Mucosa of gallbladder (tissue), 1 donor: ENCODE measurements at regions not wholly inside any gene's neighbourhood (a gene's known extent, or its start where the extent isn't known, plus 50 kb on each side); places are given as distances from the start of the nearest gene placed in this dataset.
A peak's percentile ranks its signal among the peaks of the same experiment; 100 is the strongest.
"Not testable (repeated sequence)": the region's sequence is repeated elsewhere in the genome, so short reads cannot be mapped to it uniquely, and the experiment has no call there.

Experiments
- DNase-seq: peaks from one replicate; pipeline ENCODE4 v3.0.0-alpha.2; 2020; ENCODE audit warnings: low spot score
- donor health status: DM: no; HTN: no; CAD: no.

DNA sequence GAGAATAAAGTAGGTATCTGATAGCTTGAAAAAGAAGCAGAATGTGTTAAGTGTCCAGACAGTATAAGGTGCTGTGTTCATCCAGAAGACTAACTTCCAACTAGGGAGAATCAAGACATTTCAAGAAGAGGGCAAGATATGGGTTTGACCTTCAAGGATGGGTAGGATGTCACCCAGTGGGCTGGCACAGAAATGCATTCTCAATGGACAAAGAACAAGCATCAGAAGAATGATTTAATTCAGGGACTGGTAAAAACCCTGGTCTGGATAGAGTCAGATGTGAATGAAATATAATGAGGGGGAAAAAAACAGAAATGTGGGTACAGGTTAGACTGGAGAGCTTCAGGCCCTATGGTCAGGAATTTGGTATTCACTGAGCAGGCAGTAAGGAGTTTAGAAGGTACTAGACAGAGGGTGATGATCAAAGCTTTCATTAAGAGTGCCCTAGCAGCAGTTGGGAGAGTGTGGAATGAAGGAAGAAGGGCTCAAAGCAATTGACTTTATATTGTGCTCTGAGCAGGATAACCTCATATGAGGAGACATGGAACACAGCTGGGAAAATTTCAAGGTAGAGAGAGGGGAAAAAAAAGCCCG, 180.7 kb upstream of the ANK3 start:
- no peak for DNase-seq

DNA sequence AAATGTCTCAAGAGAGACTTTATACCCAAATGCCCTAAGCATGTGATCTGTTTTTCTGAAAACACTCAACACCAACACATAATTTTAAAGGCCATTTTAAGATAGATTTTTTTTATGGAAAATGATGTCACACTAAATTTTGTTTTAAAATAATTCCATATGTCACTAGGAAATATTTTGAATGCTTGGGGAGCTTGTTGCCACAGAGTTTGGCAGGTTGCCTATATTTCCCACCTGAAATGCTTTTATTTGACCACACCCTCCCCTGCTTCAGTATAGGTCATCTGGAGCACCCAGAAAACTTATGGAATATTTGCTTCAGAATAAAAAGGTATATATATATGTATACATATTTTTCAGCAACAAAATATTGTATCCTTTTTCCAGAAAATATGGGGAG, 180.0 kb upstream of the ANK3 start:
- DNase-seq: no peak

DNA sequence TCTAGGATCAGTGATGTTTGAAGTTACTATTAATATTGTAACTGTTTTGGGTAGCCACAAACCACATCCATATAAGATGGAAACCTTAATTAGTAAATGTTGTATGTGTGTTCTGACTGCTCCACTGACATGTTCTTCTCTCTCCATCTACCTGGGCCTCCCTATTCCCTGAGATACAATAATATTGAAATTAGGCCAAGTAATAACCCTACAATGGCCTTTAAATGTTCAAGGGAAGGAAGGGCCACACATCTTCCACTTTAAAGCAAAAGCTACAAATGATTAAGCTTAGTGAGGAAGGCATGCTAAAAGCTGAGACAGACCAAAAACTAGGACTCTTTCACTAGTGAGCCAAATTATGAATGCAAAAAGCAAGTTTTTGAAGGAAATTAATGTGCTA, 176.4 kb upstream of the ANK3 start:
- no peak for DNase-seq

DNA sequence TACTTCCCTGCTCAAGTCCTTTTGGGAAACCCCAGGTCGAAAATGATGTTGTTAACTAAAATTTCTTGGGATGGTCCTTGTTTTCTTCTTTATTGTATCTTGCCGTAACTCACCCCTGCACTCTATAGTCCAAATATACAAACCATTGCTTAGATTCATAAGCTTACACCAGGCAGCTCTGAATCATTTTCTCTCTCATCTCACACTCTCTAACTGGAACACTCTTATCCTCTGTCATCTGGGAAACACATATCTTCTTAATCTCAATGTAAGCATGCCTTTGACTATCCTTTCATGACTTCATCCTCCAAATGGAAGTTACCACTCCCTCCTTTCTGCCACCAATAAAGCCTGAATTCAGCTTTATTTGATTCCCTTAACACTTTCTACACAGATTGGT, 175.8 kb upstream of the ANK3 start:
- DNase-seq: no peak

DNA sequence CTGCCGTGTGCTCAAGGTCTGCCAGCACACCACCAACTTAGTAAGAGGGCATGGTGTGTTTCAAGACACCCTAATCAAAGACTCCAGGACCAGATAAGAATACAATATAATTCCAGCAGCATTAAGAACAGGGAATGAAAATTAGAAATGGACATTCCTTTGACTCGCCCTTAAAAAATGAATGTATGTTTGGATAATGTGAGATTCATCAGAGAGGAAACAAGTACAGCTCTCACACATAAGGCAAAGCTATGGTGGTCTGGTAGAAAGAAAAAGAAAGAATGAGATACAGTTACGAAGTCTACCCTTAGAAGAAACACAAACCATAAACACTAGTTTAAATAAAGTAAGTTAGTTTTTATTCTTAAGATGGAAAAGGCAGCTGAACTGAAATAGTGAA, 174.8 kb upstream of the ANK3 start:
- DNase-seq: no peak

DNA sequence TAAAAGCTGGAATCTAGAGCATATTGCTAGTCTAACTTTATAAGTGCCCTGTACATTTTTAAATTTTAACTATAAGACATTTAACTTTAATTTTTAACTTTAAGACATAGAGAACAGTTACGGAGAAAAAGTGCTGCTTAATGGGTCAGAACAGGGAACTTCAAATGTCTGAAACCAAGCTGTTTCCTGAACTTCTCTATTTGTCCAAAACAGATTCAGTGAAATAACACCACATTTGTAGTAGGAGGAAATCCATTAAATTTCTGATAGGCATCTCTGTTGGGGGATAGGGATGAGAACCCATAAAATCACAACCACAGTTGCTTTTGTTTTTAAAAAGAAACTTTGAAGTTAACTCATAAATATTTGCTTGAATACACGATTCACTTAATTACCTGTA, 170.8 kb upstream of the ANK3 start:
- no peak for DNase-seq

DNA sequence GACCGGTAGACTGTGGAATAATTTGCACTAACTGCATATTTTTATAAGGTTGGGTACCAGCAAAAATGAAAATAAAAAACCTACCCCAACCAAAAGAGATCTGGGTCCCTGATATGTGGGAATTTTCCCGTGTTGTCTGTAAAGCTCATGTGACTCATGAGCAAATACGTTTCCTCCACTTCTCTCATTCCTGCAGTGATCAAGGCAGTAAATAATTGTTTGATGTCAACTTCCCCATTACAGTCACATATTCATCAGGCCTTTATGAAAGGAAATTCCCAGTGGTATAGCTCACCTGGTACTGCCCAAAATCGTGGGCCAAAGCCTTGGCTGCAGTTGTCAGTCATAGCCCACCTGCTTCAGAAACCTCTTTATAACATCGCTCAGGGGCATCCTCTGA, 166.0 kb upstream of the ANK3 start:
- DNase-seq: no peak

DNA sequence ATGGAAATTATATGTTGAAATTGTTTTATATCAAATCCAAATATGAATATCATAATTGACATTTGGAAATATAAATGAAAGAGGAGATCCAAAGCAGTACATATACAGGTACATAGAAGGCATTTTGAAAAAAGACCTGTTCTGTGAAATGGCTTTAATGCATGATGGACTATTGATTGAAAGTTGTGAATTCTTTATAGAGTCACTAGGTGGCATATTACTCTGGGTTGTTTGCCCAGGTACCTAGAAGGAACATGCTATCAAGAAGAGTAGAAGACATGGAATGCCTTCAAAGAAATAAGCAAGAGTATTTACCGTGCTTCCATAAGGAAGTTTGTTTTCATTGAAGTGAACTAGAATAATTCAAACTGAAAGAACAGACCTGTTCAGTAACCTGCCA, 160.0 kb upstream of the ANK3 start:
- DNase-seq: no peak

DNA sequence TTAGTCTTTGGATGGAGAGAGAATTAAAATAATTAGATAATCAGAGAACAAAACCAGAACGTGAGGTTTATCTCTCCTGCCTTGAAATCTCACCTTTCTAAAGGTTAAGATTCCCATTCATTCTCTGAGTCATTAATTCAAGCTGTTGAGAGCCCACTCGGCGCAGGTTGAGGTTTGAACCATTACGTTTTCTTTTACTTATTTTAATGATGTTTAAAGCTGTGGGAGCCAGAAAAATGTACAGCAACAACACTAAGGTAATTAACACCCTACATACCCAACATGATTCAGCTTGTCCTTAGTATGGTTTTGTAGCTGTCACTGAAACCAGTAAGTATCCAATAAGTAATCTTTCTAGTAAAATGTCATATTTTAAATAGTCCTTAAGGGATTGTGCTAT, 153.0 kb upstream of the ANK3 start:
- no peak for DNase-seq

DNA sequence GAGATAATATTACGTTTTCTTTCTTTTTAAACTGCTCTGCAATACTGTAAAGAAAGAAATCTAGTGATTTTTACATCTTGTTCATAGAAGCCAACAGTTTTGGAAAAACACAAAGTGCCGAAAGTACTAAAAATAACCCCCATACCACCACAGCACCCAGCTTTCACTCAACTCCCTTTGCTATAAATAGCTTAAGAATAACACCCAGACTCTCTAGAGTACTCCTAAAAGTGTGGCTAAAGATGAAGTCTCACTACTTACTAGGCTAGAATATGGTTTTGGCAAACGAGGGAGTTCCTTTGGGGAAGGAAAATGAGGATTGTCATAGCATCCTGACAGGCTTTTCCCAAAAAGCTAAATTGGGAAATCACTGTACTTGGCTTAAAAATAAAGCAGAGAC, 151.8 kb upstream of the ANK3 start:
- DNase-seq: no peak

DNA sequence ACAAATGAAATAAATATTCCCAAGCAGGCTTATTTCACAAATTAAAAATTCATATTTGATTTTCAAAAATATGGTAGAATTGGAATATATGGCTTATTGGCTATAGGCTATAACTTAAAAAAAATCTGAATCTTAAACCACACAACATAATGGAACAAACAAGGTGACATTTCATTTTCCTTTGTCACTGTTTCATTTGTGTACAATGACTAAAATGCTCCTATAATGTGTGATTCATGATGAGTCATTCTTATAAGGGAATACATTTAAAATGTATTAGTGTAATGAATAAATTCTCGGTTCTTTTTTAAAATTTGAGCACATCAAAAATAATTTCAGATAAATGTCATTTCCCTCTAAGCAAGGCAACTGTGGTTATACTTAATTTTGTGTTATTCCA, 148.0 kb upstream of the ANK3 start:
- DNase-seq: no peak

DNA sequence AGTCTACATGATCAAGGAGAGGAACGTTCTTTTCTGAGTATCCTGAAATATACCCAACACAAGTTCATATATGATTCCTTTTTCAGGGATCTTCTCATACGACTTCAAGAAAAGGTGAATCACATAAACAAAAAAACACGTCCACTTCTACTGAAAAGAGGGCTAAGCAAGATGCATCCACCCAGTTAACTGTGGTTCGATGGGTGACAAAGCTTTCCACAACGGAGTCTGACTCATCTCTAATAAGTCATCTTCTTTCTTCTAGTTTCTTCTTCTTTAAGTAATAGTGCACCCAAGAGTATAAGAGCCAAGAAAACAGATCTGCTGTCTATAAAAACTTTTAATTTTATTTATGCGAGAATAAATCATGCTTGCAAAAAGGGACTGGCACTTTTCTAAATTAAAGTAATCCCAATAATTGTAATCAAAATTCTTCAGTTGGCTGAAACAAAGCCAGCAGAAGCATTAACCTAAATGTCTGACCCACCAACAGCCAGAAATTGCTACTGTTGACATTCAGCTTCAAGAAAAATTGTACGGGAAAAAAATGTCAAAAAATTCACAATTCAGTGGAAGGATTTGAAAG, 146.9 kb upstream of the ANK3 start:
- no peak for DNase-seq

DNA sequence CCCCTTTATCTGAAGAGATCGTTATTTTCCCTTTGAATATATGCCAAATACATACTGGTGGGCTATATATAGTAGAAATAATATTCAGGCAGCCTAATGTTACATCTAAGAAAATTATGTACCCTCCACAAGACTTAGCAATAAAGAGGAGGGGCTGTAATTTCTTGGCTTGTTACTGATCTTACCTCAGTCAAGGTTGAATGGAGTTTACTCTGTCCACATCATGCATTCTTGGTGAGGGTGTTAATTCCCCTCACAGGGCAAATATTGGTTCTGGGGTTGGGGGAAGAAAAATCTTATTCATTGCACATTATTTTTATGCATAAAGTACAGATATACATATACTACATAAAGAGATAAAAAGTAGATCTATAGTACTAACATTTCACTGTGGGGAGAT, 145.8 kb upstream of the ANK3 start:
- DNase-seq: no peak

DNA sequence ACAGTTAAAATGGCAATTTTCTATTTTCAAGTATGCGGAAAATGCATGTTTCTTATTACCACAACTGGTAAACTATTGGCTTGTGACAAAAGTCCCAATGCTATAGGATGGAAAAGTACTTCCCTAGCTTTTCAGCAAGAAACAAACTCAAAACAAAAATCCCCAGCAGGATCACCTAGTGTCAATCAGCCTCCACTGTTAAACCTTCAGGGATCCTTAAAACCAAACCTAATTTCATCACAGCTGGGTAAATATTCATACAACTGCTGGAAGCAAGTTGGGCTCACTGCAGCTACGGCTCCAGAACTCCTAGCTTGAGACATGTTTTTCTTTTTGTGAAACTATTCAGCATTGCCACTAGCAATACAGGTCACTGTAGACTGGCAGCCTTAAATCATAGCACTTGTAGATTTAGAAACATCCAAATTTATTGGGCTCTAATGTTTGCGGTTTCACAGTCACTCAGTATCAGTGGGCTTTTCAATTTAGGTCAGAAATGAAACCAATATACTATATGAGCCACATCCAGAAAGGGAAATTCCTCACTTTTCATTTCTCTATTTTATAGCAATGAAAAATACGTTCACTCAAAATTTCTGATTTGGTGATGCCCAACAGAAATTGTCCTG, 145.2 kb upstream of the ANK3 start:
- no peak for DNase-seq

DNA sequence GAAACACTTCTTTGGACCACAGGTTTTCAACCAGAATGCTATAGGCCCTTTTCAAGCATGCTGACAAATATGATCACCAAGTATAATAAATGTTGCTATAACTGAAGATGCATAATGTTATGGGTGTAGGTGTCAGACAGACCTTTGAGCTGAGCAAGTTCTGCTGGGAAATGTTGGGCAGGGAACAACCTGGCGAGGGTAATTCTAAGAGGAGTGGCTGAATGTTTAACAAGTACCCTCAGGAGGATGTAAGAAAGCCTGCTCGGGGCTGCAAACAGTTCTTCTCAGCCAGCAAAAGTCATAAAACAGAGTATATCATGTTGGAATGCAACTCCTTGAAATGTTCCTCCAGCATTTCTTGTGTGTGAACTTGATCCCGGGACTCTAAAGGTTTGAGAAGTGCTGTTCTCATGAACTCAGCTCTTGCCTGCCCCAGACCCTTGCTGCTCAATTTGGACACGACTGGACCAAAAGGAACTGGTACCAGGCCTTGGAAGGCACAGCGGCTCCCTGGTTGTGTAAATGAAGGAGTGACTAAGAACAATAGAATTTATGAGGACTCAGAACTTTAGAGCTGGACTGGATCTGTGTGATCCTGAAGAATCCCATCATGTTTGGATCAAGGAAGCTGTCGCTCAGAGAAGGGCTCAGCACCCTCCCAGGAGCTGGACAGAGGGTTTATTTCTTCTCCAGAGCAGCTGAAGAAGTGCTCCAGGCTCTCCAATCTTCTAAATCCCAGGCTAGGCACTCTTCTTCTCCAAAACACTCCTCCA, 143.2 kb upstream of the ANK3 start:
- DNase-seq: no peak

DNA sequence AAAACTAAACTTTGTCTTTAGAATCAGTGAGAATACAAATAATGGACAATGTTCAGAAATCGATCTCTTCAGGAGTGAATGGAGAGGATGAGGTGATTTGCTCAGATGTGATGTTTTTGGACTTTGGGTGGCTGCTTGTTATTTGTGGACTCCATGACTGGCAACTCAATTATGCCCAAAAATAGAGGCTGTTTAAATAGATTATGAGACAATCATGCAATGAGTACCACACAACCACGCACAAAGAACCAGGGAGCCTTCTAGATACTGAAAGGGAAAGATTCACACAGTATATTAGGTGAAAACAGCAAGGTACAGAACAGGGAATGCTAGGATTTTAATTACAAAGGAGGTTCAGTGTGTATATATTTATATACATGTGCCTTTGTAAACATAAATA, 141.3 kb upstream of the ANK3 start:
- no peak for DNase-seq

DNA sequence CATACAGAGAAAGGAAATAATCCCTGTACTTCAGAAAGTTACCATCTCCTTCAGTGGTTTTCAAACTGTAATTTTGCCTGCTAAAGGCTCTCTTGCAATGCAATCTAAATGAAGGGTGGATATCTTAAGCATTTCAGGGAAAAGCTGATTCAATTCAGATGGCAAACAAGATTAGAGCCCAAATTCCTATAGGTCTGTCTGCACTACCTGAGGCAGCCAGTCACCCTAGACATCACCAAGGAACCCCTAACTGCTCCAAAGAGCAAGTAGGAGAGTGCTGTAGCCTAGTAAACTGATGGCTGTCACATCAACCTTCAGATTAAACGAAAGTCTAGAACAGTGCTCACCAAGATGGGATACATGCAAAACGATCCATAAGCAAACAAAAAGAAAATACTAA, 138.0 kb upstream of the ANK3 start:
- DNase-seq: no peak

DNA sequence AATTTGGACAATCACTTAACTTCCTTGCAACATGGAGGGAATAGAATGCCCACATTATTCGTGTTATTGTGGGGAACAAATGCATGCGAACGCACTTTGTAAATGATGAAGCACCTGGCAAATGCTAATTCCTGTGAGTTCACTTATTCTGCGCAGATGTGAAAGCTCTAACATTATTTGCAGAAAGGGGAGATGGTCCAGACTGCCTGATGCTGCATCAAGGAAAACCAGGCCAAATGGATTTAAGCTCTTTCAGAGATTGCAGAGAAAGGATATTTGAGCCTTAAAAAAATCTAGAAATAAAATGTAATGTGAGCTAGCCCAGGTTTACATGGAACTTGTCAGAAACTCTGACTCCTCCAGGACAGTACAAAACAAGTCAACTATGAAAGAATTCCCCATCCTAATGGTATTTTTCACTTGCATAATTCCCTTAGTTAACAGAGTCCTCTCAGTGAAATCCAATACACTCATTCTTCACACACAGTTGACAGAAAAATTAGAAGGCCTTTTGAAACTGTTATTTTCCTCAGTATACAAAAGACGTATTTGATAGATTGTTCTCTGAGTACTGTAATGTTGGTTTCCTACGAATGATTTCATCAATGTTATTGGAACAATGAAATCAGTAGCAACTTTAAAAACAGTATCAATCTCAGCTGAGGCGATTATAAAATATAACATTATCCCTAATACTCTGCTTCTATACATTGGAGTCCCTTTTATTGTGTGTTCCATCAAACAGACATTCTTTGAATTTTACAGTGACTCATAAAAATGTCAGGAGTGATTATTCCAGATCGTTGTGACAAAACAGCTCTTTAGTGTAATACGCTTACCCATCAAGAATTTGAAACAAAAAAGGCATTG, 136.3 kb upstream of the ANK3 start:
- no peak for DNase-seq

DNA sequence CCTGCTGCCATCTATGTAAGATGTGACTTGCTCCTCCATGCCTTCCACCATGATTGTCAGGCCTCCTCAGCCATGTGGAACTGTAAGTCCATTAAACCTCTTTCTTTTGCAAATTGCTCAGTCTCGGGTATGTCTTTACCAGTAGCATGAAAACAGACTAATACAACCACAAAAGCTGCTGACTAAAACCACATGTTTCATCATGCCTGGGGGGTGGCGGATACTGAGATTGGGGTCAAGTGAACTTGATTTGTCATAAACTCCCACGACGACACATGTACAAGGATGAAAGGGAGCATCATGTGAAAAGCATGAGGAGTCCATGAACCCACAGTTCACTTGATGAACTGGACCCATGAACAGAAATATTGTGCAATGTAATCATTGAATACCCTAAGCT, 134.9 kb upstream of the ANK3 start:
- DNase-seq: no peak

DNA sequence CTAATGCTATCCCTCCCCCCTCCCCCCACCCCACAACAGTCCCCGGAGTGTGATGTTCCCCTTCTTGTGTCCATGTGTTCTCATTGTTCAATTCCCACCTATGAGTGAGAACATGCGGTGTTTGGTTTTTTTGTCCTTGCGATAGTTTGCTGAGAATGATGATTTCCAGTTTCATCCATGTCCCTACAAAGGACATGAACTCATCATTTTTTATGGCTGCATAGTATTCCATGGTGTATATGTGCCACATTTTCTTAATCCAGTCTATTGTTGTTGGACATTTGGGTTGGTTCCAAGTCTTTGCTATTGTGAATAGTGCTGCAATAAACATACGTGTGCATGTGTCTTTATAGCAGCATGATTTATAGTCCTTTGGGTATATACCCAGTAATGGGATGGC, 133.7 kb upstream of the ANK3 start:
- not testable (repeated sequence) for DNase-seq

DNA sequence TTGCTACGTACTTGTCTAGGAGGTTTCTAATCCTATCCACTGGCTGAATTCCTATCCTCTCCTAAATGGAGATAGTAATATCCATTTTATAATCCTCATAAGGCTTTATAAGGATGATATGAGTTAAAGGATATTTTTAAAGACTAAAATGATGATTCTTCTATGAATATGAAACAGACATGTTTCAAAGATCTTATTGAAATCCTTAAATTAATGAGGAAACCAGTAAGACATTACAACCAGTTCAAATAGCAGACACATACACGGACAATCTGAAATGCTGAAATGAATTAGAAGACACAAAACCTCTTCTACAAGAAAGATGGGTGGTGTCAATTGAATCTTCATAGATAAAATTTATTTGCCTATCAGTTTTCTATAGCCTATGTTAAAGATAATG, 132.9 kb upstream of the ANK3 start:
- DNase-seq: no peak

DNA sequence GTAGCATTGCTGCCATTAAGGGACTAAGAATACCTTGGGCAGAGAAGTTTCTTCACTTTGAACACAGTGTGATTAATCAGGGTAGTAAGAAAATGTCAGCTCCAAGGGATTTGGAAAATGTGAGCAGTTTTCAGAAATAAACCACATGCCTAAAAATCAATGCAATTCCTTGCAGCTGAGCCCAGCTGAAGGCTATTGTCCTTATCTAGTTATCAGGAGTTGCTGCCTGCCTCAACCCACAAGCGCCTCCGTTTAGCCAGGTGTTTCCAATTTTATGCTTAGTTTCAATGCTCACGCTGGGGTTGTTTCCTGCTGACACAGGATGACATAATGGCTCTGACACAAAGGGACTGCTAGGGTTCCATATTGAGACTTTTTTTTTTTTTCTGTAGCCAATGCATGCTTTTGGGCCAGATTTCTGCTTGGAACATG, 132.3 kb upstream of the ANK3 start:
- DNase-seq: peak; percentile 21
